ENCODE measurements at regions not wholly inside any gene's neighbourhood (a gene's known extent, or its start where the extent isn't known, plus 50 kb on each side); places are given as distances from the start of the nearest gene placed in this dataset.

- TF ChIP-seq ELK1 (IDR thresholded peaks at IDR 0.05; ENCODE audit: borderline replicate concordance, low read depth, low read length), result no peak
- H3K9ac ChIP-seq (ENCODE audit: low read depth, low read length), result no peak overlapping the region
- no peak overlapping the region for H4K8ac ChIP-seq (ENCODE audit: low read depth in 2 of 2, low read length in 2 of 2)
- no peak overlapping the region for H2BK5ac ChIP-seq (ENCODE audit: low read depth, low read length, poor library complexity, severe bottlenecking)
- H2BK120ac ChIP-seq (ENCODE audit: low read depth, low read length), result no peak overlapping the region
- no peaks in the 10 kb centered on the region for H3K9me1 ChIP-seq (ENCODE audit: insufficient read depth, low read length)
- no peak for DNase-seq
- no peaks in the 10 kb centered on the region for H3K79me1 ChIP-seq (ENCODE audit: low read depth in 1 of 2, low read length in 2 of 2)
- no peak overlapping the region for H2BK15ac ChIP-seq (ENCODE audit: low read depth, low read length)
- no CpG with 5 or more reads among the region's 1 CpG for WGBS, 2 experiments (ENCODE audit: extremely low coverage in 2 of 2, insufficient read length in 1 of 2)
- H4K20me1 ChIP-seq (ENCODE audit: insufficient read depth, low read length), result no peaks in the 10 kb centered on the region
- H3K14ac ChIP-seq (replicated peaks; ENCODE audit: low read depth, low read length), result no peak overlapping the region
- no peak overlapping the region for H3K4ac ChIP-seq (ENCODE audit: low read depth, low read length)
- H3K9me3 ChIP-seq (ENCODE audit: control insufficient read depth, insufficient read depth, low read length), result peaks cover 1% of the 10 kb centered on the region
- H4K5ac ChIP-seq (ENCODE audit: low read depth, low read length), result no peak overlapping the region
- no peak overlapping the region for H3K56ac ChIP-seq (ENCODE audit: extremely low read depth, insufficient read depth, low read length)
- dilution Hi-C loops (cut with HindIII; ENCODE audit: low sequenced_read_pairs, unreplicated experiment) (no loop called here), in situ Hi-C loops (cut with MboI; ENCODE audit: low sequenced_read_pairs) (no loop called here), intact Hi-C loops (cut with micrococcal nuclease) (no loop called here)
- H3K27ac ChIP-seq (ENCODE audit: insufficient read depth, low read length), result no peak overlapping the region
- no peaks in the 10 kb centered on the region for H3K36me3 ChIP-seq (ENCODE audit: control insufficient read depth, insufficient read depth, low read length)
- CTCF ChIA-PET, result no interaction called here
- H3K4me2 ChIP-seq (ENCODE audit: low read depth, low read length), result no peak overlapping the region
- no peak overlapping the region for H2AK5ac ChIP-seq (ENCODE audit: low read depth, low read length)
- no peaks in the 10 kb centered on the region for H3K27me3 ChIP-seq (ENCODE audit: control insufficient read depth, insufficient read depth, low read length)
- POLR2A ChIA-PET (ENCODE audit: unreplicated experiment), result no interaction called here
- H2AK9ac ChIP-seq (replicated peaks; ENCODE audit: low read depth, low read length, poor library complexity), result no peak overlapping the region
- H2AFZ ChIP-seq (replicated peaks; ENCODE audit: low read length, poor library complexity), result no peak overlapping the region
- no peak for ATAC-seq (ENCODE audit: low read depth)
- no peaks in the 10 kb centered on the region for H3K4me1 ChIP-seq (ENCODE audit: control insufficient read depth, insufficient read depth, low read length)
- no peak overlapping the region for H2BK20ac ChIP-seq (ENCODE audit: low read depth, low read length)
- H3K23ac ChIP-seq (ENCODE audit: low read depth, low read length), result no peak overlapping the region
- BruUV-seq (replicated peaks), result no TSS peak
- no peak overlapping the region for H4K91ac ChIP-seq (ENCODE audit: insufficient read depth, low read depth, low read length)
- no peak overlapping the region for H3K4me3 ChIP-seq (ENCODE audit: insufficient read depth, low read depth, low read length)
- no peak overlapping the region for H3K18ac ChIP-seq (ENCODE audit: low read depth, low read length)
Measured at GRCh38 chr14:45970621-45971020, 681.0 kb downstream of the RPL10L start.
